GM12892 (cell line): ENCODE measurements at regions not wholly inside any gene's neighbourhood (a gene's known extent, or its start where the extent isn't known, plus 50 kb on each side); places are given as distances from the start of the nearest gene placed in this dataset.

Experiments
- POLR2A ChIP-seq: IDR thresholded peaks from 2 replicates; pipeline ENCODE4 v1.6.1; 2011; ENCODE audit warnings: low read depth, low read length, control low read depth
- POLR2AphosphoS5 ChIP-seq: IDR thresholded peaks from 2 replicates; pipeline ENCODE4 v1.6.1; 2011; ENCODE audit warnings: low read depth, low read length, control low read depth
- TAF1 ChIP-seq: IDR thresholded peaks from 2 replicates; pipeline ENCODE4 v1.6.1; 2011; ENCODE audit warnings: low read depth, mild to moderate bottlenecking, control low read depth, low read length, borderline replicate concordance

DNA sequence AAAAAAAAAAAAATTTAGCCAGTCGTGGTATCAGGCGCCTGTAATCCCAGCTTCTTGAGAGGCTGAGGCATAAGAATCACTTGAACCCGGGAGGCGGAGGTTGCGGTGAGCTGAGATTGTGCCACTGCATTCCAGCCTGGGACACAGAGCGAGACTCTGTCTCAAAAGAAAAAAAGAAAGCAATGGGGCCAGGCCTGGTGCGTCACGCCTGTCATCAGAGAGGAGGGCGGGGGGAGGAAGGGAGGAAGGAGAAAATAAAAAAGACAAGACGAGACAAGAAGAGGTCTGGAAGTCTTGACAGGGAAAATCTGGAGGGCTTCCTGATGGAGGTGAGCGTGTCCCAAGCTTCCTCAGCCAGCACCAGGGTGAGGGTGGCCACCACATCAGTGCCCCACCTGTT, 54.9 kb upstream of the PTPRS start:
- TF ChIP-seq POLR2AphosphoS5 (no peak), POLR2A (no peak), TAF1 (no peak)
